ENCODE measurements at regions not wholly inside any gene's neighbourhood (a gene's known extent, or its start where the extent isn't known, plus 50 kb on each side); places are given as distances from the start of the nearest gene placed in this dataset.

- TF ChIP-seq BACH2 (CRISPR knock-in tag; IDR thresholded peaks at IDR 0.05; ENCODE audit: borderline replicate concordance): no peak
- TF ChIP-seq RARB (CRISPR knock-in tag; IDR thresholded peaks at IDR 0.05): no peak
- no peak for TF ChIP-seq ZFP3 (CRISPR knock-in tag; IDR thresholded peaks at IDR 0.05)
Observed at GRCh38 chr2:2837746-2838547, 506.9 kb upstream of the MYT1L start.

Data from SK-N-SH treated with all-trans-retinoic acid at 6 μM for 48 hours (cell line).